ENCODE measurements at regions not wholly inside any gene's neighbourhood (a gene's known extent, or its start where the extent isn't known, plus 50 kb on each side); places are given as distances from the start of the nearest gene placed in this dataset.

GRCh38 chr4:180456928-180457327 is 1786.3 kb upstream of the TENM3 start:
- no peaks in the 10 kb centered on the region for H3K4me1 Mint-ChIP-seq
- no peaks in the 10 kb centered on the region for H3K36me3 Mint-ChIP-seq (ENCODE audit: insufficient read depth)
- ATAC-seq (replicated peaks; ENCODE audit: extremely low read depth, poor library complexity, severe bottlenecking) = peak; percentile 14
- H3K27me3 Mint-ChIP-seq = no peaks in the 10 kb centered on the region
- no peak overlapping the region for H3K4me3 Mint-ChIP-seq
- H3K9me3 Mint-ChIP-seq = peaks cover 17% of the 10 kb centered on the region
- no peak overlapping the region for H3K27ac Mint-ChIP-seq (ENCODE audit: low read depth)
- DNase-seq (ENCODE audit: low spot score in 2 of 2) = no peak

- Mint-ChIP-seq H3K27ac (ENCODE audit: low read depth) (no peak overlapping the region), H3K27me3 (no peaks in the 10 kb centered on the region)
- no peak for ATAC-seq (replicated peaks; ENCODE audit: extremely low read depth, poor library complexity, severe bottlenecking)
Measured at GRCh38 chr4:180462116-180462515, 1781.1 kb upstream of the TENM3 start.

GRCh38 chr4:180465364-180465763 is 1777.8 kb upstream of the TENM3 start:
- no peak for DNase-seq (ENCODE audit: low spot score in 2 of 2)
- no peak overlapping the region for H3K27ac Mint-ChIP-seq (ENCODE audit: low read depth)
- ATAC-seq (replicated peaks; ENCODE audit: extremely low read depth, poor library complexity, severe bottlenecking) = no peak
- H3K36me3 Mint-ChIP-seq (ENCODE audit: insufficient read depth) = no peaks in the 10 kb centered on the region
- H3K4me1 Mint-ChIP-seq = no peaks in the 10 kb centered on the region
- H3K9me3 Mint-ChIP-seq = peaks cover 26% of the 10 kb centered on the region
- H3K4me3 Mint-ChIP-seq = no peak overlapping the region
- no peaks in the 10 kb centered on the region for H3K27me3 Mint-ChIP-seq

More at GRCh38 chr4:180462116-180462515, 1781.1 kb upstream of the TENM3 start:
- Mint-ChIP-seq H3K4me3 (no peak overlapping the region), H3K4me1 (no peaks in the 10 kb centered on the region), H3K9me3 (peaks cover 26% of the 10 kb centered on the region), H3K36me3 (ENCODE audit: insufficient read depth) (no peaks in the 10 kb centered on the region)
- DNase-seq (ENCODE audit: low spot score in 2 of 2) = no peak

- Mint-ChIP-seq H3K4me1 (no peaks in the 10 kb centered on the region), H3K36me3 (ENCODE audit: insufficient read depth) (no peaks in the 10 kb centered on the region), H3K27ac (ENCODE audit: low read depth) (no peak overlapping the region), H3K27me3 (no peaks in the 10 kb centered on the region), H3K4me3 (no peak overlapping the region), H3K9me3 (peaks cover 19% of the 10 kb centered on the region)
- ATAC-seq (replicated peaks; ENCODE audit: extremely low read depth, poor library complexity, severe bottlenecking) (no peak), DNase-seq (ENCODE audit: low spot score in 2 of 2) (no peak)
Measured at GRCh38 chr4:180483036-180483435, 1760.2 kb upstream of the TENM3 start.

- Mint-ChIP-seq H3K9me3 (peaks cover 18% of the 10 kb centered on the region), H3K27me3 (no peaks in the 10 kb centered on the region), H3K36me3 (ENCODE audit: insufficient read depth) (no peaks in the 10 kb centered on the region), H3K4me1 (no peaks in the 10 kb centered on the region), H3K4me3 (no peak overlapping the region), H3K27ac (ENCODE audit: low read depth) (no peak overlapping the region)
- ATAC-seq (replicated peaks; ENCODE audit: extremely low read depth, poor library complexity, severe bottlenecking) = no peak
- DNase-seq (ENCODE audit: low spot score in 2 of 2) = no peak
Measured at GRCh38 chr4:180485407-180485806, 1757.8 kb upstream of the TENM3 start.

- H3K4me1 Mint-ChIP-seq = no peaks in the 10 kb centered on the region
- H3K27me3 Mint-ChIP-seq = no peaks in the 10 kb centered on the region
- H3K27ac Mint-ChIP-seq (ENCODE audit: low read depth) = no peak overlapping the region
- no peak overlapping the region for H3K4me3 Mint-ChIP-seq
- peaks cover 9% of the 10 kb centered on the region for H3K9me3 Mint-ChIP-seq
- no peak for ATAC-seq (replicated peaks; ENCODE audit: extremely low read depth, poor library complexity, severe bottlenecking)
- DNase-seq (ENCODE audit: low spot score in 2 of 2) = no peak
- H3K36me3 Mint-ChIP-seq (ENCODE audit: insufficient read depth) = no peaks in the 10 kb centered on the region
Measured at GRCh38 chr4:180486342-180486741, 1756.9 kb upstream of the TENM3 start.

GRCh38 chr4:180489787-180490186 is 1753.4 kb upstream of the TENM3 start:
- ATAC-seq (replicated peaks; ENCODE audit: extremely low read depth, poor library complexity, severe bottlenecking) (no peak), DNase-seq (ENCODE audit: low spot score in 2 of 2) (no peak)
- Mint-ChIP-seq H3K36me3 (ENCODE audit: insufficient read depth) (no peaks in the 10 kb centered on the region), H3K4me3 (no peak overlapping the region), H3K27ac (ENCODE audit: low read depth) (no peak overlapping the region), H3K4me1 (no peaks in the 10 kb centered on the region), H3K9me3 (peaks cover 13% of the 10 kb centered on the region), H3K27me3 (no peaks in the 10 kb centered on the region)

GRCh38 chr4:180491210-180491609 is 1752.0 kb upstream of the TENM3 start:
- Mint-ChIP-seq H3K27ac (ENCODE audit: low read depth) (no peak overlapping the region), H3K4me1 (no peaks in the 10 kb centered on the region), H3K27me3 (no peaks in the 10 kb centered on the region), H3K36me3 (ENCODE audit: insufficient read depth) (no peaks in the 10 kb centered on the region), H3K4me3 (no peak overlapping the region), H3K9me3 (peaks cover 13% of the 10 kb centered on the region)
- ATAC-seq (replicated peaks; ENCODE audit: extremely low read depth, poor library complexity, severe bottlenecking) (no peak), DNase-seq (ENCODE audit: low spot score in 2 of 2) (no peak)

- no peaks in the 10 kb centered on the region for H3K36me3 Mint-ChIP-seq (ENCODE audit: insufficient read depth)
- no peak for DNase-seq (ENCODE audit: low spot score in 2 of 2)
Measured at GRCh38 chr4:180493299-180493698, 1749.9 kb upstream of the TENM3 start.

GRCh38 chr4:180500154-180500553 is 1743.0 kb upstream of the TENM3 start:
- Mint-ChIP-seq H3K27me3 (no peaks in the 10 kb centered on the region), H3K4me3 (no peak overlapping the region), H3K9me3 (peaks cover 14% of the 10 kb centered on the region), H3K36me3 (ENCODE audit: insufficient read depth) (no peaks in the 10 kb centered on the region), H3K27ac (ENCODE audit: low read depth) (no peak overlapping the region), H3K4me1 (no peaks in the 10 kb centered on the region)
- ATAC-seq (replicated peaks; ENCODE audit: extremely low read depth, poor library complexity, severe bottlenecking) (no peak), DNase-seq (ENCODE audit: low spot score in 2 of 2) (no peak)

More at GRCh38 chr4:180493299-180493698, 1749.9 kb upstream of the TENM3 start:
- Mint-ChIP-seq H3K4me3 (no peak overlapping the region), H3K27ac (ENCODE audit: low read depth) (no peak overlapping the region), H3K4me1 (no peaks in the 10 kb centered on the region), H3K27me3 (no peaks in the 10 kb centered on the region), H3K9me3 (peaks cover 15% of the 10 kb centered on the region)
- no peak for ATAC-seq (replicated peaks; ENCODE audit: extremely low read depth, poor library complexity, severe bottlenecking)

- Mint-ChIP-seq H3K36me3 (ENCODE audit: insufficient read depth) (no peaks in the 10 kb centered on the region), H3K4me3 (no peak overlapping the region), H3K27ac (ENCODE audit: low read depth) (no peak overlapping the region), H3K27me3 (no peaks in the 10 kb centered on the region), H3K4me1 (no peaks in the 10 kb centered on the region), H3K9me3 (peaks cover 36% of the 10 kb centered on the region)
- ATAC-seq (replicated peaks; ENCODE audit: extremely low read depth, poor library complexity, severe bottlenecking) (no peak), DNase-seq (ENCODE audit: low spot score in 2 of 2) (no peak)
Measured at GRCh38 chr4:180512801-180513475, 1730.3 kb upstream of the TENM3 start.

GRCh38 chr4:180518906-180519305 is 1724.3 kb upstream of the TENM3 start:
- Mint-ChIP-seq H3K27ac (ENCODE audit: low read depth) (no peak overlapping the region), H3K4me1 (no peaks in the 10 kb centered on the region), H3K4me3 (no peak overlapping the region), H3K27me3 (no peaks in the 10 kb centered on the region), H3K36me3 (ENCODE audit: insufficient read depth) (no peaks in the 10 kb centered on the region), H3K9me3 (peaks cover 11% of the 10 kb centered on the region)
- ATAC-seq (replicated peaks; ENCODE audit: extremely low read depth, poor library complexity, severe bottlenecking) (no peak), DNase-seq (ENCODE audit: low spot score in 2 of 2) (no peak)

- no peak for ATAC-seq (replicated peaks; ENCODE audit: extremely low read depth, poor library complexity, severe bottlenecking)
- no peaks in the 10 kb centered on the region for H3K4me1 Mint-ChIP-seq
- H3K4me3 Mint-ChIP-seq = no peak overlapping the region
- DNase-seq (ENCODE audit: low spot score in 2 of 2) = no peak
- no peaks in the 10 kb centered on the region for H3K27me3 Mint-ChIP-seq
- H3K9me3 Mint-ChIP-seq = peaks cover 12% of the 10 kb centered on the region
- no peak overlapping the region for H3K27ac Mint-ChIP-seq (ENCODE audit: low read depth)
- H3K36me3 Mint-ChIP-seq (ENCODE audit: insufficient read depth) = no peaks in the 10 kb centered on the region
Measured at GRCh38 chr4:180521181-180521580, 1722.0 kb upstream of the TENM3 start.

Data from central memory CD8-positive, alpha-beta T cell (primary cell).